ENCODE measurements at regions not wholly inside any gene's neighbourhood (a gene's known extent, or its start where the extent isn't known, plus 50 kb on each side); places are given as distances from the start of the nearest gene placed in this dataset.
"Not testable (repeated sequence)": the region's sequence is repeated elsewhere in the genome, so short reads cannot be mapped to it uniquely, and the experiment has no call there.

DNA sequence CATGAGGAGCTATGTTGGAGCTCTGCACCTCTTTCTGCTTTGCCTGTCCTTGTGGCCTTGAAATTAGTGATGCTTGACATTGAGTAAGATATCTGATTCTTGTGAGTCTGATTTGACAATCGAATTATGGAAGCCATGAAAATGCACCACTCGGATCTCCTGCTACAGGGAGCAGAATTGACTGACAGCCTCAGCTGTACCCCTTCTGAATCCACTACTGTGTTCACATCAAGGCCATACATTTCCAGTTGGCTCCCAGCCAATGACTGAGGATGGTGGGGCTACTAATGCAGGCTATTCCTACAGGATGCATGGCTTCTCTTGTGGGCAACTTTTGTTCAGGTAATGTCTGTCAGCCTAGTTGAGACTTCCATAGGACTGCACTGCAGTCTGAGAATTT is 321.9 kb downstream of the REEP3 start:
- H3K36me3 ChIP-seq (replicated peaks; ENCODE audit: insufficient read depth, low read depth): no peaks in the 10 kb centered on the region
- H3K4me3 ChIP-seq: no peak overlapping the region
- no peak for DNase-seq (ENCODE audit: low spot score)
- no peaks in the 10 kb centered on the region for H3K9me3 ChIP-seq (ENCODE audit: low read depth)
- H3K79me2 ChIP-seq: no peaks in the 10 kb centered on the region
- WGBS (ENCODE audit: low lambda C conversion rate, missing lambda C conversion rate): 96% methylated on average over 2 of the region's 2 CpGs
- H3K4me2 ChIP-seq: no peak overlapping the region
- no peak overlapping the region for H3K27ac ChIP-seq
- H2AFZ ChIP-seq: no peak overlapping the region
- H3K9me2 ChIP-seq (replicated peaks; ENCODE audit: insufficient read depth): no peaks in the 10 kb centered on the region
- no peaks in the 10 kb centered on the region for H4K20me1 ChIP-seq (ENCODE audit: insufficient read depth, poor library complexity, severe bottlenecking)
- H3K27me3 ChIP-seq: no peaks in the 10 kb centered on the region
- H3K4me1 ChIP-seq (ENCODE audit: insufficient read depth): no peaks in the 10 kb centered on the region
- no peak for TF ChIP-seq EZH2 (IDR thresholded peaks at IDR 0.05; ENCODE audit: borderline replicate concordance)
- no peak for TF ChIP-seq EZH2phosphoT487 (IDR thresholded peaks at IDR 0.05; ENCODE audit: low read depth, severe bottlenecking, unreplicated experiment)
- TF ChIP-seq, protein P1, sequence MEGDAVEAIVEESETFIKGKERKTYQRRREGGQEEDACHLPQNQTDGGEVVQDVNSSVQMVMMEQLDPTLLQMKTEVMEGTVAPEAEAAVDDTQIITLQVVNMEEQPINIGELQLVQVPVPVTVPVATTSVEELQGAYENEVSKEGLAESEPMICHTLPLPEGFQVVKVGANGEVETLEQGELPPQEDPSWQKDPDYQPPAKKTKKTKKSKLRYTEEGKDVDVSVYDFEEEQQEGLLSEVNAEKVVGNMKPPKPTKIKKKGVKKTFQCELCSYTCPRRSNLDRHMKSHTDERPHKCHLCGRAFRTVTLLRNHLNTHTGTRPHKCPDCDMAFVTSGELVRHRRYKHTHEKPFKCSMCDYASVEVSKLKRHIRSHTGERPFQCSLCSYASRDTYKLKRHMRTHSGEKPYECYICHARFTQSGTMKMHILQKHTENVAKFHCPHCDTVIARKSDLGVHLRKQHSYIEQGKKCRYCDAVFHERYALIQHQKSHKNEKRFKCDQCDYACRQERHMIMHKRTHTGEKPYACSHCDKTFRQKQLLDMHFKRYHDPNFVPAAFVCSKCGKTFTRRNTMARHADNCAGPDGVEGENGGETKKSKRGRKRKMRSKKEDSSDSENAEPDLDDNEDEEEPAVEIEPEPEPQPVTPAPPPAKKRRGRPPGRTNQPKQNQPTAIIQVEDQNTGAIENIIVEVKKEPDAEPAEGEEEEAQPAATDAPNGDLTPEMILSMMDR (IDR thresholded peaks at IDR 0.05; ENCODE audit: poor library complexity): no peak

DNA sequence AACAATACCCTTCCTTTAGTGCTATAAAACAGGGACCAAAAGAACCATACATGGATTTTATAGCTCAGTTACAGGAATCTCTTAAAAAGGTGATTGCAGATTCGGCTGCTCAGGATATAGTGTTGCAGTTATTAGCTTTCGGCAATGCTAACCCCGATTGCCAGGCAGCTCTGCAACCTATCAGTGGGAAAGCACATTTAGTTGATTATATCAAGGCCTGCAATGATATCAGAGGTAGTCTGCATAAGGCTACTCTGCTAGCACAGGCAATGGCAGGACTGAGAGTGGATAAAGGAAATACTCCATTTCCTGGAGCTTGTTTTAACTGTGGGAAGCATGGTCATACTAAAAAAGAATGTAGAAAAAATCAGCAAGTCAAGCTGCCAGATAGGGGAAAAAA is 327.7 kb downstream of the REEP3 start:
- not testable (repeated sequence) for H4K20me1 ChIP-seq (ENCODE audit: insufficient read depth, poor library complexity, severe bottlenecking); H3K4me1 ChIP-seq (ENCODE audit: insufficient read depth); H3K79me2 ChIP-seq; H3K27me3 ChIP-seq; H3K9me2 ChIP-seq (replicated peaks; ENCODE audit: insufficient read depth); H3K9me3 ChIP-seq (ENCODE audit: low read depth); H3K36me3 ChIP-seq (replicated peaks; ENCODE audit: insufficient read depth, low read depth); DNase-seq (ENCODE audit: low spot score); H3K27ac ChIP-seq; H3K4me3 ChIP-seq; H2AFZ ChIP-seq; H3K4me2 ChIP-seq
- 57% methylated on average over 3 of the region's 3 CpGs for WGBS (ENCODE audit: low lambda C conversion rate, missing lambda C conversion rate)

DNA sequence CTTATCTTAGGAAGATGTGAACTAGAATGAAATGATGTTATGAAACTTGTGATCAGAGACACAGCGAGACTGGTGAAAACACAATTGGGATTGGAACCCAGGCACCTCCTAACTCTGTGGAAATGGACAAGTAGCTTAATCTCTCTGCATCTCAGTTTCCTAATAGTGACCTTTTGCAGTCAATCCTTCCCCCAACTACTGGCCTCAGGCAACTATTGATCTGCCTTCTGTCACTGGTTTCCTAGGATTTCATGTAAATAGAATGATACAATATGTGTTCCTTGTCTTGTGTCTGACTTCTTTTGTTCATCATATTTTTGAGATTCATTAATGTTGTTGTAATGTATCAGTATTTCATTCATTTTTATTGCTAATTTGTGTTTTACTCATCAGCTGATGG is 341.7 kb downstream of the REEP3 start:
- Histone ChIP-seq H4K20me1 (ENCODE audit: insufficient read depth, poor library complexity, severe bottlenecking) (no peaks in the 10 kb centered on the region), H3K4me1 (ENCODE audit: insufficient read depth) (no peaks in the 10 kb centered on the region), H3K9me2 (replicated peaks; ENCODE audit: insufficient read depth) (no peaks in the 10 kb centered on the region), H3K4me2 (no peak overlapping the region), H3K9me3 (ENCODE audit: low read depth) (no peaks in the 10 kb centered on the region), H3K36me3 (replicated peaks; ENCODE audit: insufficient read depth, low read depth) (no peaks in the 10 kb centered on the region), H2AFZ (no peak overlapping the region), H3K4me3 (no peak overlapping the region), H3K27ac (no peak overlapping the region), H3K27me3 (peaks cover 11% of the 10 kb centered on the region), H3K79me2 (no peaks in the 10 kb centered on the region)
- TF ChIP-seq EZH2 (IDR thresholded peaks at IDR 0.05; ENCODE audit: borderline replicate concordance) (no peak), EZH2phosphoT487 (IDR thresholded peaks at IDR 0.05; ENCODE audit: low read depth, severe bottlenecking, unreplicated experiment) (no peak)
- TF ChIP-seq, protein P1 (IDR thresholded peaks at IDR 0.05; ENCODE audit: poor library complexity): no peak
- 96% methylated on average over 1 of the region's 1 CpG for WGBS (ENCODE audit: low lambda C conversion rate, missing lambda C conversion rate)
- DNase-seq (ENCODE audit: low spot score): no peak

DNA sequence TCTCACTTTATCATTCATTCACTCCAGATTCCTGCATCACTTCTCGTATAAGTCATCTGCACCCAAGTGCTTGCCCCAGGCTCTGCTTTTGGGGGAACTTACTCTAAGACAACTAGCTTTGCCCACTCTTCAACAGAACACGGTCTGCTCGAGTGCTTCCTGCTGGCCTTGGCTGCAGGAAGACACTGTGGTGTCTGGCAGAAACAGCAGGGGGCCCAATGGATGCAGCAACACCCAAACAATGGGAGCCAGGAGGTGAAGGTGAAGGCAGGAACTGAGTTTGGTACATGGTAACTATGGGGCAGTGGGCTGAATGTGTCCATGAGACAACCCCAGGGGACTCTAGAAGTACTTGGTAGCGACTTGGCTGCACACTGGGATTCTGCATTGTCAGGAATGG is 344.0 kb downstream of the REEP3 start:
- no peak overlapping the region for H3K27ac ChIP-seq
- H3K4me3 ChIP-seq: no peak overlapping the region
- no peaks in the 10 kb centered on the region for H3K4me1 ChIP-seq (ENCODE audit: insufficient read depth)
- H3K4me2 ChIP-seq: no peak overlapping the region
- WGBS (ENCODE audit: low lambda C conversion rate, missing lambda C conversion rate): 69% methylated on average over 4 of the region's 4 CpGs
- no peak for TF ChIP-seq EZH2 (IDR thresholded peaks at IDR 0.05; ENCODE audit: borderline replicate concordance)
- TF ChIP-seq, protein P1 (IDR thresholded peaks at IDR 0.05; ENCODE audit: poor library complexity): no peak
- TF ChIP-seq EZH2phosphoT487 (IDR thresholded peaks at IDR 0.05; ENCODE audit: low read depth, severe bottlenecking, unreplicated experiment): no peak
- H3K27me3 ChIP-seq: peaks cover 11% of the 10 kb centered on the region
- H3K9me3 ChIP-seq (ENCODE audit: low read depth): no peaks in the 10 kb centered on the region
- no peak for DNase-seq (ENCODE audit: low spot score)
- H3K36me3 ChIP-seq (replicated peaks; ENCODE audit: insufficient read depth, low read depth): no peaks in the 10 kb centered on the region
- no peaks in the 10 kb centered on the region for H3K9me2 ChIP-seq (replicated peaks; ENCODE audit: insufficient read depth)
- no peaks in the 10 kb centered on the region for H4K20me1 ChIP-seq (ENCODE audit: insufficient read depth, poor library complexity, severe bottlenecking)
- no peak overlapping the region for H2AFZ ChIP-seq
- H3K79me2 ChIP-seq: no peaks in the 10 kb centered on the region

Data from hepatocyte (in vitro differentiated cells).